ENCODE measurements at regions not wholly inside any gene's neighbourhood (a gene's known extent, or its start where the extent isn't known, plus 50 kb on each side); places are given as distances from the start of the nearest gene placed in this dataset.

DNA sequence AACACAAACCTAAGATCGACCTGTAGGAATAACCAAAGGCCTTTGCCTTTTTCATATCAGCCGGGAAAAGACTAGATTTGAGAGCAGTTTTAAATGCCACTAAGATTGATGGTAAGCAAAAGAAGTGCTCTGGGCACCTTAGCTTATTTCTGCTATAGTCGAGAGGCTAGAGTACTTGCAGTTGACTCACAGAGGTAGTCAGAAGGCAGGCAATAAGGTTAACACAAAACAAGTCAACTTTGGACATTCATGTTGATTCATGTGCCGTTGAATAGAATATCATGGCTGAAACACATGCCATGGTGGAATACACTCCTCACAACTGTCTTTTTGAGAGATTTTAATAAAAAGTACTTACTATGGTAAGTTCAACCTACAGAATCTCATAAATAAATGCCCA lies 507.6 kb downstream of the ZEB2 start:
- Histone ChIP-seq H3K27ac (no peak overlapping the region), H3K9me3 (no peaks in the 10 kb centered on the region), H3K36me3 (no peaks in the 10 kb centered on the region), H3K9ac (ENCODE audit: low read depth in 2 of 2, low read length in 2 of 2) (no peak overlapping the region), H3K4me1 (no peaks in the 10 kb centered on the region), H3K4me3 (no peak overlapping the region), H3K27me3 (no peaks in the 10 kb centered on the region)
- TF ChIP-seq, protein P1, sequence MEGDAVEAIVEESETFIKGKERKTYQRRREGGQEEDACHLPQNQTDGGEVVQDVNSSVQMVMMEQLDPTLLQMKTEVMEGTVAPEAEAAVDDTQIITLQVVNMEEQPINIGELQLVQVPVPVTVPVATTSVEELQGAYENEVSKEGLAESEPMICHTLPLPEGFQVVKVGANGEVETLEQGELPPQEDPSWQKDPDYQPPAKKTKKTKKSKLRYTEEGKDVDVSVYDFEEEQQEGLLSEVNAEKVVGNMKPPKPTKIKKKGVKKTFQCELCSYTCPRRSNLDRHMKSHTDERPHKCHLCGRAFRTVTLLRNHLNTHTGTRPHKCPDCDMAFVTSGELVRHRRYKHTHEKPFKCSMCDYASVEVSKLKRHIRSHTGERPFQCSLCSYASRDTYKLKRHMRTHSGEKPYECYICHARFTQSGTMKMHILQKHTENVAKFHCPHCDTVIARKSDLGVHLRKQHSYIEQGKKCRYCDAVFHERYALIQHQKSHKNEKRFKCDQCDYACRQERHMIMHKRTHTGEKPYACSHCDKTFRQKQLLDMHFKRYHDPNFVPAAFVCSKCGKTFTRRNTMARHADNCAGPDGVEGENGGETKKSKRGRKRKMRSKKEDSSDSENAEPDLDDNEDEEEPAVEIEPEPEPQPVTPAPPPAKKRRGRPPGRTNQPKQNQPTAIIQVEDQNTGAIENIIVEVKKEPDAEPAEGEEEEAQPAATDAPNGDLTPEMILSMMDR (IDR thresholded peaks at IDR 0.05): no peak
- intact Hi-C loops (cut with DNase I): no loop called here
- no peak for DNase-seq

DNA sequence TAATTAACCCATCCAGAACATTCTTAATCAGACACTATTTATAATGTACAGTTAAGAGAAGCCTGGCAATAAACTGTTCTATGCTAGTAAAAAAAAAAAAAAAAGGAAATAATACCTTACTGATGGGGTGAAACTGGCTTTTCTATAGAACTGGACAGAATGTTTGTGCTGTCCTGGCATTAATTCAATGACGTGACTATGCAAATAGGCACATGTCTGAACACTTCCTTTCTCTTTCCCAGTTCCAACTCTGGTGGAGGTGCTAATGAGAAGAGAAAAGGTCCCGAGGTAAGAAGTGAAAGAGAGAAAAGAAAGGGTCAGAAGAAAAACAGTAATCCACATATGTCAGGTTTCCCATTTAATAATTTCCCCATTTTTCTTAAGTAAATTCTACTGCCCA lies 508.4 kb downstream of the ZEB2 start:
- Histone ChIP-seq H3K27ac (no peak overlapping the region), H3K27me3 (no peaks in the 10 kb centered on the region), H3K4me3 (no peak overlapping the region), H3K36me3 (no peaks in the 10 kb centered on the region), H3K4me1 (no peaks in the 10 kb centered on the region), H3K9me3 (no peaks in the 10 kb centered on the region), H3K9ac (ENCODE audit: low read depth in 2 of 2, low read length in 2 of 2) (no peak overlapping the region)
- no peak for DNase-seq
- TF ChIP-seq, protein P1 (IDR thresholded peaks at IDR 0.05): no peak
- intact Hi-C loops (cut with DNase I): no loop called here

DNA sequence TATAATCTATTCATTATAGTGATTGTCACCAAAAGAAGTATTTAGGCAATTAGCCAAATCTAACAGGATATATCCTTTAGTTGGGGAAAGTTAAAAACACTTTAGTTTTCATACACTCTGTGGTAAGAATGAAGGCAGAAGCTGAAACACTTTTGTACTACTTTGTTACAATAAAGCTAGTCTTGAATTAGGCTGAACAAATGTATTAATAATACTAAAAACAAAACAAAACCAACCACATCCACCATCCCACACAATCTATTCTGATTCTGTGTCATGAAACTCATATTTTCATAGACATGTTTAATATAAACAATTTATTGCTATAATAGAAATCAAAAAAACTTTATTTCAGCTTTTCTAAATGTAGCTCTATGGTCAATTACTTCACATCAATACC lies 508.8 kb downstream of the ZEB2 start:
- DNase-seq: no peak
- no peaks in the 10 kb centered on the region for H3K4me1 ChIP-seq
- H3K9ac ChIP-seq (ENCODE audit: low read depth in 2 of 2, low read length in 2 of 2): no peak overlapping the region
- TF ChIP-seq, protein P1 (IDR thresholded peaks at IDR 0.05): no peak
- intact Hi-C loops (cut with DNase I): no loop called here
- no peak overlapping the region for H3K27ac ChIP-seq
- no peaks in the 10 kb centered on the region for H3K36me3 ChIP-seq
- no peak overlapping the region for H3K4me3 ChIP-seq
- H3K9me3 ChIP-seq: no peaks in the 10 kb centered on the region
- H3K27me3 ChIP-seq: no peaks in the 10 kb centered on the region

DNA sequence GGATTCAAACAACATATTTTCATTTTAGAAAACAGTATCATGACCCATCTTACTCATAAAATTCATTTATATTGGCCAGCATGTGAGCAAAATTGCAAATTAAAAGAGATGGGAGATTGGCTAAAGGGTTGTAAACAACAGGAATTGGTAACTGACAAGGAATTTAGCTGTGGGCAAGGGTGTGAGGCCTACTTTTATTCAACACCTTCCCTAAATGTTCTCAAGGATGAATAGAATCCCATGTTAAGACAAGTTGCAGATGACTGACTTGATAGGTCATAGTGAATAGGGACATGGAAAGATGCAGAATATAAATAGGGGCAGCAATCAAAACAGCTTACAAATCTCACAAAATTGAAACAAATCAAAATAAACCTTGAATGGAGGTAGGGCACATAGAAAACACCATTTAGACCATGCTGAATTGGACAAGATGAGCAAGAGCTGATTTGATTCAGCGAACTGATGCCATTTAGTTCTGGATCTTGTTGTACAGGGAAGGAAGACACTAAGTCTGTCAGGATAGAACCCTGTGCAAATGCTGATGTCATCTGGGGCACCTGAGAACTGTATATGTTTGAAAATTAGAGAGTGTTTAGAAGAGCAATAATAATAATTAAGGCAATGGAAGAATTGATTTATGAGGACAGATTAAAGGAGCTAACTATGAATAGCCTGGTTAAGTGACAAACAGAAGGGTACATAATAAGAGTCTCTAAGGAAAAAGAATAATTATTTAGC lies 509.7 kb downstream of the ZEB2 start:
- TF ChIP-seq, protein P1 (IDR thresholded peaks at IDR 0.05): no peak
- no peaks in the 10 kb centered on the region for H3K36me3 ChIP-seq
- H3K27me3 ChIP-seq: no peaks in the 10 kb centered on the region
- no peak overlapping the region for H3K9ac ChIP-seq (ENCODE audit: low read depth in 2 of 2, low read length in 2 of 2)
- H3K27ac ChIP-seq: no peak overlapping the region
- H3K4me3 ChIP-seq: no peak overlapping the region
- intact Hi-C loops (cut with DNase I): no loop called here
- no peaks in the 10 kb centered on the region for H3K9me3 ChIP-seq
- DNase-seq: no peak
- no peaks in the 10 kb centered on the region for H3K4me1 ChIP-seq

DNA sequence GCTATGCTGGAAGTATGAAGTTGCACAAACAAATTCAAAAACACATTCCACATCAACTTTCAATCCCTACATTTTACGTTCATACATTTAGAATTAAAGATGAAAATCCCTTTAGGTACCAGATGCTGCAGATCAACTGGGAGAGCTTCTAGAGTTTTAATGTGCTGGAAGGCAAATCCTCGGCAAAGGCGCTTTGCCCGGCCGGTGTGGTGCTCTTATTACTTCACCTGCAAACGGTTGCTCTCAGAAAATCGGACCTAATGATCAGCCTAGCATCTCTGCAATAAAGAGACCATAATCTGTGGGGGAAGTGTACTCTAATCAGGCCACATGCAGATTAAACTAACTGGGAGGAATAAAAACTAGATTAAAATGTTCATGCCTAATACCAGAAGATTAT lies 513.8 kb downstream of the ZEB2 start:
- no peak overlapping the region for H3K4me3 ChIP-seq
- H3K9me3 ChIP-seq: no peaks in the 10 kb centered on the region
- DNase-seq: no peak
- H3K4me1 ChIP-seq: no peaks in the 10 kb centered on the region
- no peak overlapping the region for H3K27ac ChIP-seq
- H3K9ac ChIP-seq (ENCODE audit: low read depth in 2 of 2, low read length in 2 of 2): no peak overlapping the region
- TF ChIP-seq, protein P1 (IDR thresholded peaks at IDR 0.05): no peak
- H3K36me3 ChIP-seq: no peaks in the 10 kb centered on the region
- H3K27me3 ChIP-seq: no peaks in the 10 kb centered on the region
- intact Hi-C loops (cut with DNase I): no loop called here
